H1 (cell line): ENCODE measurements at regions not wholly inside any gene's neighbourhood (a gene's known extent, or its start where the extent isn't known, plus 50 kb on each side); places are given as distances from the start of the nearest gene placed in this dataset.

Source experiments
- BCL11A ChIP-seq, 2 experiments: IDR thresholded peaks; one replicate each; pipeline ENCODE4 v1.6.1; 2011; ENCODE audit warnings: low read depth in 2 of 2, low read length in 2 of 2, mild to moderate bottlenecking in 2 of 2
- CBX5 ChIP-seq: fragments of 300-800, 300-1000 bp; sonication (generic); IDR thresholded peaks from 2 replicates; pipeline ENCODE4 v1.7.1; 2016; ENCODE audit warnings: antibody characterized with exemption, low read length, low read depth
- CHD2 ChIP-seq: IDR thresholded peaks from 2 replicates; pipeline ENCODE4 v1.6.1; 2012; ENCODE audit warnings: low read length, improper control_type of control experiment
- JUN ChIP-seq: IDR thresholded peaks from 2 replicates; pipeline ENCODE4 v1.6.1; 2011; ENCODE audit warnings: low read depth, mild to moderate bottlenecking, improper control_type of control experiment, low read length
- POU5F1 ChIP-seq: IDR thresholded peaks from 2 replicates; pipeline ENCODE4 v1.6.1; 2011; ENCODE audit warnings: low read depth, mild to moderate bottlenecking, low read length, moderate library complexity
- YY1 ChIP-seq: IDR thresholded peaks from 2 replicates; pipeline ENCODE4 v1.6.1; 2011; ENCODE audit warnings: low read depth, mild to moderate bottlenecking, low read length
- TF ChIP-seq, protein P1 (sequence below): IDR thresholded peaks from 2 replicates; pipeline ENCODE4 v1.6.1; 2012; ENCODE audit warnings: inconsistent platforms

DNA sequence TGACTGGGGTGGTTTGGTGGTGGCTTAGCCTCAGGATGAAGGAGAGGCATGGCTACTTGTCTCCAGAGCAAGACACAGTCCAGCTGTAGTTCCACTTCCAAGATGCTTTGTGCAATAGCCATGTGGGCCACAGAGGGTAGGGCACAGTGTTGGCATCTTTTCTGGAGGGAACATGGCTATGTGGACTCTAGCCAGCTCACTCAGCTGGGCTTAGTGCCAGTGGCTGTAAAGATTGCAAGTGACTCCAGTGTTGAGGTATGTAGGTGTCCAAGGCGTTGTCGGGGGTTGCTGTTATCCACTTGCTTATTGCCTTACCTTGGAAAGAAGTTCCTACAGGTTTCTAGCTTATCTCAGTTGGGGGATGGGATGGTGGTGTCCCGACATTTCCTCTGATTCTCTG, 233.4 kb downstream of the CD109 start (continued):
- no peak for TF ChIP-seq YY1
- TF ChIP-seq, protein P1, sequence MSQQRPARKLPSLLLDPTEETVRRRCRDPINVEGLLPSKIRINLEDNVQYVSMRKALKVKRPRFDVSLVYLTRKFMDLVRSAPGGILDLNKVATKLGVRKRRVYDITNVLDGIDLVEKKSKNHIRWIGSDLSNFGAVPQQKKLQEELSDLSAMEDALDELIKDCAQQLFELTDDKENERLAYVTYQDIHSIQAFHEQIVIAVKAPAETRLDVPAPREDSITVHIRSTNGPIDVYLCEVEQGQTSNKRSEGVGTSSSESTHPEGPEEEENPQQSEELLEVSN: no peak
- TF ChIP-seq BCL11A (IDR thresholded peaks at IDR 0.05; ENCODE audit: low read depth in 2 of 2, low read length in 2 of 2): no peak
- no peak for TF ChIP-seq CBX5
- no peak for TF ChIP-seq JUN
- TF ChIP-seq POU5F1: no peak
- no peak for TF ChIP-seq CHD2
